ENCODE measurements at regions not wholly inside any gene's neighbourhood (a gene's known extent, or its start where the extent isn't known, plus 50 kb on each side); places are given as distances from the start of the nearest gene placed in this dataset.

GRCh38 chr2:7584017-7584416 lies 666.8 kb downstream of the RNF144A start:
- H3K4me1 ChIP-seq (ENCODE audit: insufficient read depth, low read length, poor library complexity, severe bottlenecking) = no peaks in the 10 kb centered on the region
- H3K4me3 ChIP-seq (ENCODE audit: low read depth, low read length, poor library complexity, severe bottlenecking) = no peak overlapping the region
- H3K9me3 ChIP-seq (ENCODE audit: low read depth, low read length, poor library complexity, severe bottlenecking) = peaks cover 3% of the 10 kb centered on the region
- no peak for TF ChIP-seq EZH2 (IDR thresholded peaks at IDR 0.05; ENCODE audit: borderline replicate concordance, low read depth, low read length, poor library complexity, severe bottlenecking)
- H3K27me3 ChIP-seq (replicated peaks; ENCODE audit: insufficient read depth, low read depth, low read length, poor library complexity) = no peaks in the 10 kb centered on the region
- ChIA-PET CTCF (no interaction called here), POLR2A (ENCODE audit: low non-redundant PET) (no interaction called here)
- no peak for DNase-seq (ENCODE audit: low spot score)
- no TSS peak for BruUV-seq (replicated peaks)
- no peak overlapping the region for H3K27ac ChIP-seq (ENCODE audit: low read depth, low read length, poor library complexity, severe bottlenecking)
- intact Hi-C loops (cut with micrococcal nuclease; ENCODE audit: unreplicated experiment) = no loop called here
- no peaks in the 10 kb centered on the region for H3K36me3 ChIP-seq (ENCODE audit: insufficient read depth, low read length, poor library complexity, severe bottlenecking)

GRCh38 chr2:7586898-7587297 lies 669.7 kb downstream of the RNF144A start:
- ChIA-PET CTCF (no interaction called here), POLR2A (ENCODE audit: low non-redundant PET) (no interaction called here)
- no peaks in the 10 kb centered on the region for H3K4me1 ChIP-seq (ENCODE audit: insufficient read depth, low read length, poor library complexity, severe bottlenecking)

GRCh38 chr2:7588295-7588694 lies 671.1 kb downstream of the RNF144A start:
- peak; percentile 63 for DNase-seq (ENCODE audit: low spot score)
- BruUV-seq (replicated peaks) = no TSS peak
- TF ChIP-seq EZH2 (IDR thresholded peaks at IDR 0.05; ENCODE audit: borderline replicate concordance, low read depth, low read length, poor library complexity, severe bottlenecking) (no peak), CTCF (conservative IDR thresholded peaks at IDR 0.05; ENCODE audit: low read depth, low read length) (no peak)
- H3K27ac ChIP-seq (ENCODE audit: low read depth, low read length, poor library complexity, severe bottlenecking) = no peak overlapping the region
- no peaks in the 10 kb centered on the region for H3K36me3 ChIP-seq (ENCODE audit: insufficient read depth, low read length, poor library complexity, severe bottlenecking)
- ChIA-PET POLR2A (ENCODE audit: low non-redundant PET) (no interaction called here), CTCF (no interaction called here)
- no peaks in the 10 kb centered on the region for H3K9me3 ChIP-seq (ENCODE audit: low read depth, low read length, poor library complexity, severe bottlenecking)
- intact Hi-C loops (cut with micrococcal nuclease; ENCODE audit: unreplicated experiment) = no loop called here
- no peaks in the 10 kb centered on the region for H3K4me1 ChIP-seq (ENCODE audit: insufficient read depth, low read length, poor library complexity, severe bottlenecking)
- H3K4me3 ChIP-seq (ENCODE audit: low read depth, low read length, poor library complexity, severe bottlenecking) = no peak overlapping the region
- H3K27me3 ChIP-seq (replicated peaks; ENCODE audit: insufficient read depth, low read depth, low read length, poor library complexity) = no peaks in the 10 kb centered on the region

More at GRCh38 chr2:7586898-7587297, 669.7 kb downstream of the RNF144A start:
- no peak overlapping the region for H3K4me3 ChIP-seq (ENCODE audit: low read depth, low read length, poor library complexity, severe bottlenecking)
- DNase-seq (ENCODE audit: low spot score) = no peak
- no peak for TF ChIP-seq EZH2 (IDR thresholded peaks at IDR 0.05; ENCODE audit: borderline replicate concordance, low read depth, low read length, poor library complexity, severe bottlenecking)
- no peak for TF ChIP-seq CTCF (conservative IDR thresholded peaks at IDR 0.05; ENCODE audit: low read depth, low read length)
- H3K27ac ChIP-seq (ENCODE audit: low read depth, low read length, poor library complexity, severe bottlenecking) = no peak overlapping the region
- H3K36me3 ChIP-seq (ENCODE audit: insufficient read depth, low read length, poor library complexity, severe bottlenecking) = no peaks in the 10 kb centered on the region
- H3K27me3 ChIP-seq (replicated peaks; ENCODE audit: insufficient read depth, low read depth, low read length, poor library complexity) = no peaks in the 10 kb centered on the region
- BruUV-seq (replicated peaks) = no TSS peak
- no peaks in the 10 kb centered on the region for H3K9me3 ChIP-seq (ENCODE audit: low read depth, low read length, poor library complexity, severe bottlenecking)
- intact Hi-C loops (cut with micrococcal nuclease; ENCODE audit: unreplicated experiment) = no loop called here

- no peak for DNase-seq (ENCODE audit: low spot score)
- TF ChIP-seq EZH2 (IDR thresholded peaks at IDR 0.05; ENCODE audit: borderline replicate concordance, low read depth, low read length, poor library complexity, severe bottlenecking) (no peak), CTCF (conservative IDR thresholded peaks at IDR 0.05; ENCODE audit: low read depth, low read length) (no peak)
- intact Hi-C loops (cut with micrococcal nuclease; ENCODE audit: unreplicated experiment) = no loop called here
- no TSS peak for BruUV-seq (replicated peaks)
- POLR2A ChIA-PET (ENCODE audit: low non-redundant PET) = interaction anchor here (0.8 kb wide), 1 partner anchor 20 kb away, joined by 3 read pairs; no protein-coding TSS in a partner anchor
- Histone ChIP-seq H3K27me3 (replicated peaks; ENCODE audit: insufficient read depth, low read depth, low read length, poor library complexity) (no peaks in the 10 kb centered on the region), H3K27ac (ENCODE audit: low read depth, low read length, poor library complexity, severe bottlenecking) (no peak overlapping the region), H3K36me3 (ENCODE audit: insufficient read depth, low read length, poor library complexity, severe bottlenecking) (no peaks in the 10 kb centered on the region), H3K4me1 (ENCODE audit: insufficient read depth, low read length, poor library complexity, severe bottlenecking) (no peaks in the 10 kb centered on the region), H3K4me3 (ENCODE audit: low read depth, low read length, poor library complexity, severe bottlenecking) (no peak overlapping the region), H3K9me3 (ENCODE audit: low read depth, low read length, poor library complexity, severe bottlenecking) (no peaks in the 10 kb centered on the region)
- CTCF ChIA-PET = no interaction called here
These were observed 675.5 kb downstream of the RNF144A start for GRCh38 chr2:7592618-7593140.
